WTC11 (cell line): ENCODE measurements at regions not wholly inside any gene's neighbourhood (a gene's known extent, or its start where the extent isn't known, plus 50 kb on each side); places are given as distances from the start of the nearest gene placed in this dataset.

Experiments
- ATAC-seq: fragments of 200-7000 bp; cut with Tn5 transposase; 2 replicates; pipeline ENCODE4 v1.10.0; 2021; ENCODE audit warnings: mild to moderate bottlenecking, moderate library complexity
- CTCF ChIA-PET: fragments of 300-600 bp; sonication (Branson Sonifier 250); formaldehyde crosslinking; loops from one replicate; lab custom pipeline; 2021; ENCODE audit warnings: antibody characterized with exemption; lab: Charles Lee
- POLR2A ChIA-PET: fragments of 350-600 bp; sonication (Branson Sonifier 250); formaldehyde crosslinking; loops from one replicate; lab custom pipeline; 2021; ENCODE audit warnings: antibody characterized with exemption; lab: Charles Lee
- DNase-seq: peaks from one replicate; pipeline ENCODE4 v3.0.0; 2021; ENCODE audit warnings: low spot score
- H3K27ac Mint-ChIP-seq: 2 replicates; pipeline ENCODE4 v1.8.0; 2021; ENCODE audit warnings: mixed read lengths
- H3K27me3 Mint-ChIP-seq: 2 replicates; pipeline ENCODE4 v1.8.0; 2021; ENCODE audit warnings: low read depth, mild to moderate bottlenecking, moderate library complexity, mixed read lengths
- H3K36me3 Mint-ChIP-seq: 2 replicates; pipeline ENCODE4 v1.8.0; 2021; ENCODE audit warnings: mixed read lengths
- H3K4me1 Mint-ChIP-seq: 2 replicates; pipeline ENCODE4 v1.8.0; 2022; ENCODE audit warnings: mixed read lengths
- H3K4me3 Mint-ChIP-seq: 2 replicates; pipeline ENCODE4 v1.8.0; 2021; ENCODE audit warnings: mild to moderate bottlenecking, moderate library complexity, mixed read lengths
- H3K9me3 Mint-ChIP-seq: 2 replicates; pipeline ENCODE4 v1.8.0; 2021; ENCODE audit warnings: mixed read lengths
- E2F1 ChIP-seq: sonication (generic); formaldehyde crosslinking; IDR thresholded peaks from 2 replicates; pipeline ENCODE4 v1.8.0; 2022; ENCODE audit warnings: mild to moderate bottlenecking, missing genetic modification reagents
- IRF1 ChIP-seq: sonication (generic); formaldehyde crosslinking; IDR thresholded peaks from 2 replicates; pipeline ENCODE4 v1.8.0; 2023; ENCODE audit warnings: missing genetic modification reagents
- IRF2 ChIP-seq: sonication (generic); formaldehyde crosslinking; IDR thresholded peaks from 2 replicates; pipeline ENCODE4 v1.8.0; 2022; ENCODE audit warnings: low read depth, missing genetic modification reagents, borderline replicate concordance
- JAZF1 ChIP-seq: fragments of 250-450 bp; sonication (Bioruptor Pico); IDR thresholded peaks from 2 replicates; pipeline ENCODE4 v1.9.0; 2021; ENCODE audit warnings: moderate library complexity, mild to moderate bottlenecking, inconsistent platforms
- MAX ChIP-seq: sonication (generic); formaldehyde crosslinking; IDR thresholded peaks from 2 replicates; pipeline ENCODE4 v1.8.0; 2022; ENCODE audit warnings: mild to moderate bottlenecking, missing genetic modification reagents
- ZNF219 ChIP-seq: sonication (generic); formaldehyde crosslinking; IDR thresholded peaks from 2 replicates; pipeline ENCODE4 v1.8.0; 2023; ENCODE audit warnings: missing genetic modification reagents, mild to moderate bottlenecking, borderline replicate concordance
- ZNF317 ChIP-seq: sonication (generic); formaldehyde crosslinking; IDR thresholded peaks from 2 replicates; pipeline ENCODE4 v1.8.1; 2023; ENCODE audit warnings: low read depth, mild to moderate bottlenecking, moderate library complexity, missing genetic modification reagents, borderline replicate concordance
- ZNF416 ChIP-seq: fragments of 250-450 bp; sonication (Bioruptor Pico); IDR thresholded peaks from 2 replicates; pipeline ENCODE4 v1.9.0; 2021; ENCODE audit warnings: mild to moderate bottlenecking, inconsistent platforms
- TF ChIP-seq, protein P1 (sequence below): sonication (generic); formaldehyde crosslinking; conservative IDR thresholded peaks from 2 replicates; pipeline ENCODE4 v1.8.1; 2022; ENCODE audit warnings: mild to moderate bottlenecking, missing genetic modification reagents
- TF ChIP-seq, protein P2 (sequence below): fragments of 250-450 bp; sonication (Bioruptor Pico); conservative IDR thresholded peaks from 2 replicates; pipeline ENCODE4 v1.9.0; 2021; ENCODE audit warnings: mild to moderate bottlenecking
- TF ChIP-seq, protein P3 (sequence below): sonication (generic); formaldehyde crosslinking; IDR thresholded peaks from 2 replicates; pipeline ENCODE4 v1.8.1; 2022; ENCODE audit warnings: low read depth, missing genetic modification reagents, borderline replicate concordance
- TF ChIP-seq, protein P4 (sequence below): fragments of 250-450 bp; sonication (Bioruptor Pico); IDR thresholded peaks from 2 replicates; pipeline ENCODE4 v1.9.0; 2021; ENCODE audit warnings: mild to moderate bottlenecking

DNA sequence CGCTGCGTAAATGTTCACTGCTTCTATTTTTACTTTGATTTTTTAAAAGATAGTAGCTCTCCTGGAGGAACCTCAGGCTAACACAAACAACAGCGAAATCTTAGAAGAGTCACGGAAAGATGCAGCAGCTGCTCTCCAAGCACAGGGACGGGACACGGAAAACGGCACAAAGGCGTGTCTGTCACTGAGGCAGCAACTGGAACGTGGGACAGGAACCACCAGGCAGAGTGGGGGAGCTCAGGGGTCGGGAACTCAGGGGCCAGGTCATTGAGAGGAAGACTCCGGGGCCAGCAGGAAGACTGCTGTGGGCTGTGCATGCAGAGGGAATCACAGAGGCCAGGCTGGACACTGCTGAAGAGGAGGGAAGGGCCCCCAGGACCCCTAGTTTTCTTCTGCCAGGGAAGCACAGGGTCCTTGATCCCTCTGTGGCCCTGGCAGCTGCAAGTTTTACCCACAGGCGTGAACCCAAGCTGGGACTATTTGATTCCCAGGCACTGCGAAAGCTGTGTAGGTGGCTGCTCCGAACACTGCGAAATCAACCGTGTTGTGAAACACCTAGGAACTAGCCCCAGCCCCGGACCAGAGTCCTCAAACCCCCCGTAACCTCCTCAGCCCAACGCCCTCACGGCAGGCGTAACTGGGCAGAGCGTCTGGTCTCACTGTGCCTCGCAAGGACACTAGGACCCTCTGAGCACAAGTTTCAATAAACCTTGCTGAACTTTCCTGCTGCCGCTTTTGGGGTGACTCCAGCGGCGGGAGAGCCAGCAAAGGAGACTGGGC is 263.0 kb downstream of the EIPR1 start:
- Mint-ChIP-seq H3K27ac (no peak overlapping the region), H3K9me3 (peaks cover 13% of the 10 kb centered on the region), H3K4me3 (no peak overlapping the region), H3K4me1 (peaks cover 9% of the 10 kb centered on the region)
- no peak for ATAC-seq
- POLR2A ChIA-PET, result no interaction called here
- DNase-seq, result no peak
- TF ChIP-seq E2F1 (CRISPR knock-in tag) (no peak), IRF1 (no peak), IRF2 (CRISPR knock-in tag) (no peak), JAZF1 (CRISPR knock-in tag) (no peak), ZNF317 (CRISPR knock-in tag) (no peak), ZNF416 (CRISPR knock-in tag) (no peak), MAX (CRISPR knock-in tag) (no peak), ZNF219 (CRISPR knock-in tag) (no peak)
- TF ChIP-seq, protein P1, sequence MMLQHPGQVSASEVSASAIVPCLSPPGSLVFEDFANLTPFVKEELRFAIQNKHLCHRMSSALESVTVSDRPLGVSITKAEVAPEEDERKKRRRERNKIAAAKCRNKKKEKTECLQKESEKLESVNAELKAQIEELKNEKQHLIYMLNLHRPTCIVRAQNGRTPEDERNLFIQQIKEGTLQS (CRISPR knock-in tag), result no peak
- TF ChIP-seq, protein P2, sequence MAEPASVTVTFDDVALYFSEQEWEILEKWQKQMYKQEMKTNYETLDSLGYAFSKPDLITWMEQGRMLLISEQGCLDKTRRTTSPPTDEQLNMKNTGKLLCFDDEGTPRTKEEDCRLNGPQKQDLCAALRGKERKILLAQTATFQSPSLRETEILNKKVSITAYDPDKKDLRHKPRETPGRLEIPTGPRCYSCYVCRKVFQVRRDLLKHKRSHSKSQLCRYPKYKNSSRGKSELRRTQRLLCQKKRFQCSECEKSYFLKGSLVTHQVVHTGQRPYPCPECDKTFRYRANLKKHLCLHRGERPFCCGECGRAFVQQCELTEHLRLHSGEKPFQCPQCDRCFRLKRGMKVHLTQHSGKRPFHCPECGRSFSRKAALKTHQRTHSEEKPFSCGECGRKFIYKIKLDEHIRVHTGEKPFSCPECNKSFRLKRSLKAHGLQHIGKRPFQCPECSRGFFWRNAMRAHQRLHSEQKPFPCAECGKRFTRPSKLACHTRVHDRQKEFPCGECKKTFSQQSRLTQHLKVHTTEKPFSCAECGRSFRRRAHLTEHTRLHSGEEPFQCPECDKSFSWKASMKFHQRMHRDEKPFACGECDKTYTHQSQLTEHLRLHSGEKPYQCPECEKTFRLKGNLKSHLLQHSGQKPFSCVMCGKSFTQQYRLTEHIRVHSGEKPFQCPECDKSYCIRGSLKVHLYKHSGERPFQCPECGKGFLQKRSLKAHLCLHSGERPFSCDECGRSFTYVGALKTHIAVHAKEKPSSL (CRISPR knock-in tag), result no peak
- TF ChIP-seq, all 79 proteins: peak for 0
- CTCF ChIA-PET, result no interaction called here
- Mint-ChIP-seq H3K27me3 (no peaks in the 10 kb centered on the region), H3K36me3 (peaks cover 8% of the 10 kb centered on the region; the same call in 1 of the 2 replicates)

- TF ChIP-seq, protein P3, sequence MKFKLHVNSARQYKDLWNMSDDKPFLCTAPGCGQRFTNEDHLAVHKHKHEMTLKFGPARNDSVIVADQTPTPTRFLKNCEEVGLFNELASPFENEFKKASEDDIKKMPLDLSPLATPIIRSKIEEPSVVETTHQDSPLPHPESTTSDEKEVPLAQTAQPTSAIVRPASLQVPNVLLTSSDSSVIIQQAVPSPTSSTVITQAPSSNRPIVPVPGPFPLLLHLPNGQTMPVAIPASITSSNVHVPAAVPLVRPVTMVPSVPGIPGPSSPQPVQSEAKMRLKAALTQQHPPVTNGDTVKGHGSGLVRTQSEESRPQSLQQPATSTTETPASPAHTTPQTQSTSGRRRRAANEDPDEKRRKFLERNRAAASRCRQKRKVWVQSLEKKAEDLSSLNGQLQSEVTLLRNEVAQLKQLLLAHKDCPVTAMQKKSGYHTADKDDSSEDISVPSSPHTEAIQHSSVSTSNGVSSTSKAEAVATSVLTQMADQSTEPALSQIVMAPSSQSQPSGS (CRISPR knock-in tag), result no peak
- TF ChIP-seq ZNF317 (CRISPR knock-in tag), result no peak
- TF ChIP-seq, protein P4, sequence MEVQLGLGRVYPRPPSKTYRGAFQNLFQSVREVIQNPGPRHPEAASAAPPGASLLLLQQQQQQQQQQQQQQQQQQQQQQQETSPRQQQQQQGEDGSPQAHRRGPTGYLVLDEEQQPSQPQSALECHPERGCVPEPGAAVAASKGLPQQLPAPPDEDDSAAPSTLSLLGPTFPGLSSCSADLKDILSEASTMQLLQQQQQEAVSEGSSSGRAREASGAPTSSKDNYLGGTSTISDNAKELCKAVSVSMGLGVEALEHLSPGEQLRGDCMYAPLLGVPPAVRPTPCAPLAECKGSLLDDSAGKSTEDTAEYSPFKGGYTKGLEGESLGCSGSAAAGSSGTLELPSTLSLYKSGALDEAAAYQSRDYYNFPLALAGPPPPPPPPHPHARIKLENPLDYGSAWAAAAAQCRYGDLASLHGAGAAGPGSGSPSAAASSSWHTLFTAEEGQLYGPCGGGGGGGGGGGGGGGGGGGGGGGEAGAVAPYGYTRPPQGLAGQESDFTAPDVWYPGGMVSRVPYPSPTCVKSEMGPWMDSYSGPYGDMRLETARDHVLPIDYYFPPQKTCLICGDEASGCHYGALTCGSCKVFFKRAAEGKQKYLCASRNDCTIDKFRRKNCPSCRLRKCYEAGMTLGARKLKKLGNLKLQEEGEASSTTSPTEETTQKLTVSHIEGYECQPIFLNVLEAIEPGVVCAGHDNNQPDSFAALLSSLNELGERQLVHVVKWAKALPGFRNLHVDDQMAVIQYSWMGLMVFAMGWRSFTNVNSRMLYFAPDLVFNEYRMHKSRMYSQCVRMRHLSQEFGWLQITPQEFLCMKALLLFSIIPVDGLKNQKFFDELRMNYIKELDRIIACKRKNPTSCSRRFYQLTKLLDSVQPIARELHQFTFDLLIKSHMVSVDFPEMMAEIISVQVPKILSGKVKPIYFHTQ (CRISPR knock-in tag), result no peak
- TF ChIP-seq, protein P2 (CRISPR knock-in tag), result no peak
- no peak for DNase-seq
- H3K4me3 Mint-ChIP-seq, result no peak overlapping the region
- ATAC-seq, result no peak
- H3K36me3 Mint-ChIP-seq, result peaks cover 8% of the 10 kb centered on the region; the same call in 1 of the 2 replicates
- H3K4me1 Mint-ChIP-seq, result peaks cover 9% of the 10 kb centered on the region
- H3K27ac Mint-ChIP-seq, result no peak overlapping the region
- ChIA-PET POLR2A (no interaction called here), CTCF (no interaction called here)
- no peaks in the 10 kb centered on the region for H3K27me3 Mint-ChIP-seq
- peaks cover 13% of the 10 kb centered on the region for H3K9me3 Mint-ChIP-seq
These were observed 263.8 kb downstream of the EIPR1 start for GRCh38 chr2:3113769-3114168.
